ENCODE measurements at regions not wholly inside any gene's neighbourhood (a gene's known extent, or its start where the extent isn't known, plus 50 kb on each side); places are given as distances from the start of the nearest gene placed in this dataset.

DNA sequence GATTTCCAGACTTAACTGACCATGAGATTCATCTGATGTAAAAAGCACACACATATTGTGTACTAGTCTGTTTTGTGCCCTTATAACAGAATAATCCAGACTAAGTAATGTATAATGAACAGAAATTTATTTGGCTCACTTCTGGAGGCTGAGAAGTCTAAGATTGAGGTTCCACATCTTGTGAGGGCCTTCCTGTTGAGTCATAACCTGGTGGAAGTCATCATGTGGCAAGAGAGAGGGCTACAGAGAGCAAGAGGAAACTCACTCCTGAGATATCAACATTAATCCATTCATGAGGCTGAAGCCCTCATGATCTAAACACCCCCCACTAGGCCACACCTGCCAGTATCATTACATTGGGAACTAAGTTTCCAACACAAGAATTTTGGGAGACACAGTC is 977.6 kb downstream of the MCTP2 start:
- POLR2A ChIA-PET (ENCODE audit: low non-redundant PET): no interaction called here
- Histone ChIP-seq H3K27me3 (replicated peaks; ENCODE audit: insufficient read depth, low read depth, low read length, poor library complexity) (no peaks in the 10 kb centered on the region), H3K27ac (ENCODE audit: low read depth, low read length, poor library complexity, severe bottlenecking) (no peak overlapping the region), H3K9me3 (ENCODE audit: low read depth, low read length, poor library complexity, severe bottlenecking) (peaks cover 11% of the 10 kb centered on the region), H3K4me1 (ENCODE audit: insufficient read depth, low read length, poor library complexity, severe bottlenecking) (no peaks in the 10 kb centered on the region), H3K4me3 (ENCODE audit: low read depth, low read length, poor library complexity, severe bottlenecking) (no peak overlapping the region), H3K36me3 (ENCODE audit: insufficient read depth, low read length, poor library complexity, severe bottlenecking) (no peaks in the 10 kb centered on the region)
- TF ChIP-seq, protein P1, sequence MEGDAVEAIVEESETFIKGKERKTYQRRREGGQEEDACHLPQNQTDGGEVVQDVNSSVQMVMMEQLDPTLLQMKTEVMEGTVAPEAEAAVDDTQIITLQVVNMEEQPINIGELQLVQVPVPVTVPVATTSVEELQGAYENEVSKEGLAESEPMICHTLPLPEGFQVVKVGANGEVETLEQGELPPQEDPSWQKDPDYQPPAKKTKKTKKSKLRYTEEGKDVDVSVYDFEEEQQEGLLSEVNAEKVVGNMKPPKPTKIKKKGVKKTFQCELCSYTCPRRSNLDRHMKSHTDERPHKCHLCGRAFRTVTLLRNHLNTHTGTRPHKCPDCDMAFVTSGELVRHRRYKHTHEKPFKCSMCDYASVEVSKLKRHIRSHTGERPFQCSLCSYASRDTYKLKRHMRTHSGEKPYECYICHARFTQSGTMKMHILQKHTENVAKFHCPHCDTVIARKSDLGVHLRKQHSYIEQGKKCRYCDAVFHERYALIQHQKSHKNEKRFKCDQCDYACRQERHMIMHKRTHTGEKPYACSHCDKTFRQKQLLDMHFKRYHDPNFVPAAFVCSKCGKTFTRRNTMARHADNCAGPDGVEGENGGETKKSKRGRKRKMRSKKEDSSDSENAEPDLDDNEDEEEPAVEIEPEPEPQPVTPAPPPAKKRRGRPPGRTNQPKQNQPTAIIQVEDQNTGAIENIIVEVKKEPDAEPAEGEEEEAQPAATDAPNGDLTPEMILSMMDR (conservative IDR thresholded peaks at IDR 0.05; ENCODE audit: low read depth, low read length): no peak
- no peak for TF ChIP-seq EZH2 (IDR thresholded peaks at IDR 0.05; ENCODE audit: borderline replicate concordance, low read depth, low read length, poor library complexity, severe bottlenecking)
- no peak for DNase-seq (ENCODE audit: low spot score)
- intact Hi-C loops (cut with micrococcal nuclease; ENCODE audit: unreplicated experiment): no loop called here
- BruUV-seq (replicated peaks): no TSS peak
- CTCF ChIA-PET: no interaction called here

DNA sequence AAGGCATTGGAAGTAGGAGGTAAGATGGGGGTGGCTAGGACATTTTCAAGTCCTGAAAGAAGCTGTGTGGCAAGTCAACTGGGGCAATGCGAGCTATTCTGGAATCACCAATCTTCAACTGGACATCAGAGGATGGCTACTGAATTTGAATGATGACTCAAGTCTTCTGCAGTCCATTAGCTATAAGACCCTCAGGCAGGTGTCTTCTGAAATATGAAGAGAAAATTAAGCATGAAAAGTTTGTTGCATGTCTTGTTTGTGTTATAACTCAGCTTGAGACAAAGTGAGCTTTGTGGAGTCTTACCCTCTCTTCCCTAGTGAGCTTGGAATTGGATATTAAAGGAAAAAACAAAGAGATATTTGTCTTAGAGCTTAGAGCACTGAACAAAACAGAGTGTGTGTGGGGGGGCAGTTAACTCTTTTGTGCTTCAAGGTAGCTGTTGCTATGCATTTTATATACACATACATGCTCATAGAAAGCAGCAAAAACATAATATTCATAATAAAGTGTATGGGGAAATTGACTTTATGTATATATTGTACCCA is 979.1 kb downstream of the MCTP2 start:
- Histone ChIP-seq H3K27me3 (replicated peaks; ENCODE audit: insufficient read depth, low read depth, low read length, poor library complexity) (no peaks in the 10 kb centered on the region), H3K36me3 (ENCODE audit: insufficient read depth, low read length, poor library complexity, severe bottlenecking) (no peaks in the 10 kb centered on the region), H3K9me3 (ENCODE audit: low read depth, low read length, poor library complexity, severe bottlenecking) (peaks cover 11% of the 10 kb centered on the region), H3K4me3 (ENCODE audit: low read depth, low read length, poor library complexity, severe bottlenecking) (no peak overlapping the region), H3K4me1 (ENCODE audit: insufficient read depth, low read length, poor library complexity, severe bottlenecking) (no peaks in the 10 kb centered on the region), H3K27ac (ENCODE audit: low read depth, low read length, poor library complexity, severe bottlenecking) (no peak overlapping the region)
- CTCF ChIA-PET: no interaction called here
- BruUV-seq (replicated peaks): no TSS peak
- TF ChIP-seq EZH2 (IDR thresholded peaks at IDR 0.05; ENCODE audit: borderline replicate concordance, low read depth, low read length, poor library complexity, severe bottlenecking): no peak
- TF ChIP-seq, protein P1 (conservative IDR thresholded peaks at IDR 0.05; ENCODE audit: low read depth, low read length): no peak
- no peak for DNase-seq (ENCODE audit: low spot score)
- intact Hi-C loops (cut with micrococcal nuclease; ENCODE audit: unreplicated experiment): no loop called here
- POLR2A ChIA-PET (ENCODE audit: low non-redundant PET): no interaction called here

DNA sequence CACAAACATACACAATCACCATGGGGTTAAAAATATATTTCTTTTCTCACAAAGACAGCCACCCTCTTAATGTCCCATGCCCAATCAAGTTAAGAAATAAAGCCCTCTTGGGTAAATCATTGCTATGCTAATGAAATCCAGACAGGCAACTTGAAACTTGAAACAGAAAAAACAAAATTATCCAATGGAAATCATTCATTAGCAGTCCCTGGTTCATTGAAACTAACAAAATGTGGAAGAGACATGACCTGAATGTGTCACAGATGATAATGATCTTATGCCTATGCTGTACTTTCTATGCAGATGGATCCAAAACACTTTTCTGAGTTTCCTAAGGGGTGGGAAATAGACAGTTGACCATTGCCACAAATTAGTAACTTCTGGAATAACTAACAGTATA is 983.7 kb downstream of the MCTP2 start:
- Histone ChIP-seq H3K27ac (ENCODE audit: low read depth, low read length, poor library complexity, severe bottlenecking) (no peak overlapping the region), H3K9me3 (ENCODE audit: low read depth, low read length, poor library complexity, severe bottlenecking) (peaks cover 4% of the 10 kb centered on the region), H3K36me3 (ENCODE audit: insufficient read depth, low read length, poor library complexity, severe bottlenecking) (no peaks in the 10 kb centered on the region), H3K4me3 (ENCODE audit: low read depth, low read length, poor library complexity, severe bottlenecking) (no peak overlapping the region), H3K4me1 (ENCODE audit: insufficient read depth, low read length, poor library complexity, severe bottlenecking) (no peaks in the 10 kb centered on the region), H3K27me3 (replicated peaks; ENCODE audit: insufficient read depth, low read depth, low read length, poor library complexity) (no peaks in the 10 kb centered on the region)
- DNase-seq (ENCODE audit: low spot score): no peak
- TF ChIP-seq, protein P1 (conservative IDR thresholded peaks at IDR 0.05; ENCODE audit: low read depth, low read length): no peak
- no TSS peak for BruUV-seq (replicated peaks)
- CTCF ChIA-PET: no interaction called here
- intact Hi-C loops (cut with micrococcal nuclease; ENCODE audit: unreplicated experiment): no loop called here
- POLR2A ChIA-PET (ENCODE audit: low non-redundant PET): no interaction called here
